IMR-90 (cell line): ENCODE measurements at regions not wholly inside any gene's neighbourhood (a gene's known extent, or its start where the extent isn't known, plus 50 kb on each side); places are given as distances from the start of the nearest gene placed in this dataset.

Experiments used
- ATAC-seq: fragments of 200-7000 bp; cut with Tn5 transposase; 2 replicates; pipeline ENCODE4 v1.9.1; 2020; ENCODE audit warnings: low read depth, mild to moderate bottlenecking, moderate library complexity
- BruUV-seq: library from RNA; stranded (reverse); fragments of 400-500 nt; replicated peaks from 2 replicates; lab custom pipeline; 2021; lab: Mats Ljungman, UMichigan
- CTCF ChIA-PET: fragments of 300-600 bp; formaldehyde crosslinking; extraction: SDS; loops from one replicate; lab custom pipeline; 2021; ENCODE audit warnings: antibody characterized with exemption; lab: Yijun Ruan, JAX
- POLR2A ChIA-PET: fragments of 300-600 bp; sonication (Branson Sonifier 250); formaldehyde crosslinking; loops from one replicate; lab custom pipeline; 2022; ENCODE audit warnings: antibody characterized with exemption; ENCODE audit not compliant: unreplicated experiment; lab: Charles Lee
- DNase-seq: peaks from one replicate; pipeline ENCODE4 v3.0.0; 2013
- H2AFZ ChIP-seq: replicated peaks from 2 replicates; pipeline ENCODE3; 2013; ENCODE audit warnings: low read length, mild to moderate bottlenecking; ENCODE audit not compliant: poor library complexity
- H2AK5ac ChIP-seq: 2 replicates; pipeline ENCODE4 v1.6.1; 2013; ENCODE audit warnings: low read depth, low read length, inconsistent platforms
- H2AK9ac ChIP-seq: replicated peaks from 2 replicates; pipeline ENCODE3; 2013; ENCODE audit warnings: mild to moderate bottlenecking, low read depth, low read length, moderate library complexity; ENCODE audit not compliant: poor library complexity
- H2BK120ac ChIP-seq: 2 replicates; pipeline ENCODE4 v1.6.1; 2013; ENCODE audit warnings: low read depth, low read length, inconsistent platforms
- H2BK15ac ChIP-seq: 3 replicates; pipeline ENCODE4 v1.6.1; 2013; ENCODE audit warnings: low read depth, low read length, inconsistent platforms
- H2BK20ac ChIP-seq: 2 replicates; pipeline ENCODE4 v1.6.1; 2013; ENCODE audit warnings: low read depth, mild to moderate bottlenecking, inconsistent platforms, low read length, moderate library complexity
- H2BK5ac ChIP-seq: 2 replicates; pipeline ENCODE4 v1.6.1; 2013; ENCODE audit warnings: mild to moderate bottlenecking, low read depth, low read length, inconsistent platforms; ENCODE audit not compliant: poor library complexity, severe bottlenecking
- H3K14ac ChIP-seq: replicated peaks from 2 replicates; pipeline ENCODE4 v1.6.1; 2013; ENCODE audit warnings: low read depth, low read length, inconsistent platforms
- H3K18ac ChIP-seq: 2 replicates; pipeline ENCODE4 v1.6.1; 2013; ENCODE audit warnings: low read depth, low read length, control low read depth
- H3K23ac ChIP-seq: 2 replicates; pipeline ENCODE4 v1.6.1; 2013; ENCODE audit warnings: low read depth, low read length, inconsistent platforms
- H3K27ac ChIP-seq: 2 replicates; pipeline ENCODE4 v1.5.1; 2013; ENCODE audit warnings: mild to moderate bottlenecking, control low read depth, low read length; ENCODE audit not compliant: insufficient read depth
- H3K27me3 ChIP-seq: 2 replicates; pipeline ENCODE4 v1.6.1; 2013; ENCODE audit warnings: low read length; ENCODE audit not compliant: control insufficient read depth, insufficient read depth
- H3K36me3 ChIP-seq: 2 replicates; pipeline ENCODE4 v1.6.1; 2013; ENCODE audit warnings: low read length, mixed read lengths; ENCODE audit not compliant: control insufficient read depth, insufficient read depth
- H3K4ac ChIP-seq: 2 replicates; pipeline ENCODE4 v1.6.1; 2013; ENCODE audit warnings: low read depth, low read length, inconsistent platforms
- H3K4me1 ChIP-seq: 2 replicates; pipeline ENCODE4 v1.6.1; 2013; ENCODE audit warnings: low read length, mixed read lengths; ENCODE audit not compliant: control insufficient read depth, insufficient read depth
- H3K4me2 ChIP-seq: 2 replicates; pipeline ENCODE4 v1.6.1; 2013; ENCODE audit warnings: low read depth, mild to moderate bottlenecking, control low read depth, low read length, moderate library complexity
- H3K4me3 ChIP-seq: 2 replicates; pipeline ENCODE4 v1.5.1; 2013; ENCODE audit warnings: low read depth, mild to moderate bottlenecking, control low read depth, low read length, moderate library complexity; ENCODE audit not compliant: insufficient read depth
- H3K56ac ChIP-seq: 2 replicates; pipeline ENCODE4 v1.6.1; 2013; ENCODE audit warnings: low read length, inconsistent platforms; ENCODE audit not compliant: insufficient read depth; ENCODE audit errors: extremely low read depth
- H3K79me1 ChIP-seq, 2 experiments: 2 replicates each; pipeline ENCODE4 v1.6.1; 2013; ENCODE audit warnings: low read length in 2 of 2, inconsistent platforms in 1 of 2, low read depth in 1 of 2
- H3K9ac ChIP-seq: 2 replicates; pipeline ENCODE4 v1.6.1; 2013; ENCODE audit warnings: low read depth, low read length, control low read depth
- H3K9me1 ChIP-seq: 2 replicates; pipeline ENCODE4 v1.6.1; 2013; ENCODE audit warnings: low read length, inconsistent platforms; ENCODE audit not compliant: insufficient read depth
- H3K9me3 ChIP-seq: 2 replicates; pipeline ENCODE4 v1.6.1; 2013; ENCODE audit warnings: low read length; ENCODE audit not compliant: control insufficient read depth, insufficient read depth
- H4K20me1 ChIP-seq: 2 replicates; pipeline ENCODE4 v1.6.1; 2013; ENCODE audit warnings: low read length, inconsistent platforms; ENCODE audit not compliant: insufficient read depth
- H4K5ac ChIP-seq: 2 replicates; pipeline ENCODE4 v1.6.1; 2013; ENCODE audit warnings: mild to moderate bottlenecking, low read depth, low read length, control low read depth
- H4K8ac ChIP-seq, 2 experiments: 2 replicates each; pipeline ENCODE4 v1.6.1; 2013; ENCODE audit warnings: low read depth in 2 of 2, low read length in 2 of 2, control low read depth in 1 of 2, inconsistent platforms in 1 of 2
- H4K91ac ChIP-seq: 2 replicates; pipeline ENCODE4 v1.6.1; 2013; ENCODE audit warnings: low read depth, low read length, inconsistent platforms; ENCODE audit not compliant: insufficient read depth
- BHLHE40 ChIP-seq: fragments of 150-350 bp; IDR thresholded peaks from 2 replicates; pipeline ENCODE4 v1.6.1; 2016; ENCODE audit warnings: mild to moderate bottlenecking, low read depth, low read length
- CHD1 ChIP-seq: IDR thresholded peaks from 2 replicates; pipeline ENCODE4 v1.6.1; 2012; ENCODE audit warnings: low read depth, low read length, improper control_type of control experiment
- ELK1 ChIP-seq: fragments of 150-350 bp; IDR thresholded peaks from 2 replicates; pipeline ENCODE4 v1.6.1; 2016; ENCODE audit warnings: low read depth, mild to moderate bottlenecking, low read length, moderate library complexity, borderline replicate concordance
- MAFK ChIP-seq: IDR thresholded peaks from 2 replicates; pipeline ENCODE4 v1.6.1; 2012; ENCODE audit warnings: low read depth, low read length, improper control_type of control experiment
- MXI1 ChIP-seq: IDR thresholded peaks from 2 replicates; pipeline ENCODE4 v1.6.1; 2012; ENCODE audit warnings: low read depth, mild to moderate bottlenecking, low read length, moderate library complexity, borderline replicate concordance
- NFE2L2 ChIP-seq: fragments of 150-350 bp; IDR thresholded peaks from 2 replicates; pipeline ENCODE4 v1.6.1; 2016; ENCODE audit warnings: low read depth, mild to moderate bottlenecking, low read length
- POLR2A ChIP-seq: IDR thresholded peaks from 2 replicates; pipeline ENCODE4 v1.6.1; 2012; ENCODE audit warnings: mild to moderate bottlenecking, low read depth, low read length
- RAD21 ChIP-seq: IDR thresholded peaks from 2 replicates; pipeline ENCODE4 v1.6.1; 2012; ENCODE audit warnings: low read length, improper control_type of control experiment
- RCOR1 ChIP-seq: IDR thresholded peaks from 2 replicates; pipeline ENCODE4 v1.6.1; 2012; ENCODE audit warnings: mild to moderate bottlenecking, low read length, improper control_type of control experiment; ENCODE audit not compliant: insufficient replicate concordance
- RFX5 ChIP-seq: IDR thresholded peaks from 2 replicates; pipeline ENCODE4 v1.8.0; 2012; ENCODE audit warnings: low read depth, mild to moderate bottlenecking, low read length, moderate library complexity
- WGBS, 2 experiments: methylation state at CpG; one replicate each; pipeline versions ENCODE4 v1.1.5 to v1.1.7; 2013; ENCODE audit warnings: missing lambda C conversion rate in 2 of 2; ENCODE audit not compliant: insufficient read length in 1 of 2; ENCODE audit errors: extremely low coverage in 2 of 2; 5-methylcytosine and 5-hydroxymethylcytosine counted together
- dilution Hi-C: fragments of 300-500 bp; cut with HindIII; formaldehyde crosslinking; loops from one replicate; pipeline ENCODE4 v1.14.3; 2018; ENCODE audit warnings: low sequenced_read_pairs; ENCODE audit not compliant: unreplicated experiment
- in situ Hi-C: fragments of 300-500 bp; cut with MboI; formaldehyde crosslinking; loops from 3 replicates; pipeline ENCODE4 v1.14.3; 2019; ENCODE audit warnings: low sequenced_read_pairs, inconsistent platforms, mixed read lengths
- intact Hi-C: fragments of 100-400 bp; cut with micrococcal nuclease; formaldehyde crosslinking; loops from 2 replicates; pipeline ENCODE4 v1.10.0; 2022
- TF ChIP-seq, protein P1 (sequence below): fragments of 150-350 bp; IDR thresholded peaks from 2 replicates; pipeline ENCODE4 v1.6.1; 2017; ENCODE audit warnings: mild to moderate bottlenecking, antibody characterized with exemption, low read length, low read depth

DNA sequence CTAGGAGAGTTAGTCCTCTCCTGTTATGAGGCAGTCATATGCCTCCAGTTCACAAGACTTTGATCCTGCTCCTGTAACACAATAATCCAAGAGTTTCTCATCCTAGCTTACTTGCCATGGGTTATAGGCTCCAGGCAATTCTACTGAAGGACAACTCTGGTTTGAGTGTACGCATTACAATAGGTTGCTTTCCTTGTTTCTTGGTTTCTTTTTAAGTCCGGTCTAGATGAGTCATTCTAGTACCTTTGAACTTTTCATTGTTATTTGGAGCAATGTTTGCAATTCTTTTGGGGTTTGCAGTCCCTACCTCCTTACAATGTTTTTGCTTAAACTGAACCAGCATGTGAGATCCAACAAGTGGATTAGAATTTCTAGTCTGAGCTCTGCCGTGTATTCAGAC, 109.1 kb downstream of the ANAPC4 start:
- H3K9ac ChIP-seq: no peak overlapping the region
- H3K56ac ChIP-seq: no peak overlapping the region
- no peak overlapping the region for H2BK5ac ChIP-seq
- no peak overlapping the region for H3K18ac ChIP-seq
- H4K20me1 ChIP-seq: no peaks in the 10 kb centered on the region
- dilution Hi-C loops (no loop called here), in situ Hi-C loops (no loop called here), intact Hi-C loops (no loop called here)
- ChIA-PET CTCF (no interaction called here), POLR2A (no interaction called here)
- no peaks in the 10 kb centered on the region for H3K79me1 ChIP-seq
- H3K27me3 ChIP-seq: no peaks in the 10 kb centered on the region
- H3K23ac ChIP-seq: no peak overlapping the region
- no peak overlapping the region for H3K4me3 ChIP-seq
- WGBS, 2 experiments: no CpG with 5 or more reads among the region's 3 CpGs
- H3K9me1 ChIP-seq: no peaks in the 10 kb centered on the region
- H3K36me3 ChIP-seq: no peaks in the 10 kb centered on the region
- H3K9me3 ChIP-seq: peaks cover 1% of the 10 kb centered on the region; the same call in 1 of the 2 replicates
- H2BK20ac ChIP-seq: no peak overlapping the region
- ATAC-seq (no peak), DNase-seq (no peak)
- H3K4me1 ChIP-seq: no peaks in the 10 kb centered on the region
- BruUV-seq: no TSS peak
- no peak overlapping the region for H4K5ac ChIP-seq
- H4K91ac ChIP-seq: no peak overlapping the region
- H4K8ac ChIP-seq: no peak overlapping the region
- no peak overlapping the region for H2AK9ac ChIP-seq
- TF ChIP-seq RFX5 (no peak), RCOR1 (no peak), MAFK (no peak), NFE2L2 (no peak), MXI1 (no peak), BHLHE40 (no peak), ELK1 (no peak), CHD1 (no peak), POLR2A (no peak), RAD21 (no peak)
- TF ChIP-seq, protein P1, sequence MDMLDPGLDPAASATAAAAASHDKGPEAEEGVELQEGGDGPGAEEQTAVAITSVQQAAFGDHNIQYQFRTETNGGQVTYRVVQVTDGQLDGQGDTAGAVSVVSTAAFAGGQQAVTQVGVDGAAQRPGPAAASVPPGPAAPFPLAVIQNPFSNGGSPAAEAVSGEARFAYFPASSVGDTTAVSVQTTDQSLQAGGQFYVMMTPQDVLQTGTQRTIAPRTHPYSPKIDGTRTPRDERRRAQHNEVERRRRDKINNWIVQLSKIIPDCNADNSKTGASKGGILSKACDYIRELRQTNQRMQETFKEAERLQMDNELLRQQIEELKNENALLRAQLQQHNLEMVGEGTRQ: no peak
- H3K4ac ChIP-seq: no peak overlapping the region
- H3K14ac ChIP-seq: no peak overlapping the region
- H2AK5ac ChIP-seq: no peak overlapping the region
- H2AFZ ChIP-seq: no peak overlapping the region
- no peak overlapping the region for H2BK15ac ChIP-seq
- H3K4me2 ChIP-seq: no peak overlapping the region
- no peak overlapping the region for H2BK120ac ChIP-seq
- no peak overlapping the region for H3K27ac ChIP-seq
